ENCODE measurements at regions not wholly inside any gene's neighbourhood (a gene's known extent, or its start where the extent isn't known, plus 50 kb on each side); places are given as distances from the start of the nearest gene placed in this dataset.
"Not testable (repeated sequence)": the region's sequence is repeated elsewhere in the genome, so short reads cannot be mapped to it uniquely, and the experiment has no call there.

DNA sequence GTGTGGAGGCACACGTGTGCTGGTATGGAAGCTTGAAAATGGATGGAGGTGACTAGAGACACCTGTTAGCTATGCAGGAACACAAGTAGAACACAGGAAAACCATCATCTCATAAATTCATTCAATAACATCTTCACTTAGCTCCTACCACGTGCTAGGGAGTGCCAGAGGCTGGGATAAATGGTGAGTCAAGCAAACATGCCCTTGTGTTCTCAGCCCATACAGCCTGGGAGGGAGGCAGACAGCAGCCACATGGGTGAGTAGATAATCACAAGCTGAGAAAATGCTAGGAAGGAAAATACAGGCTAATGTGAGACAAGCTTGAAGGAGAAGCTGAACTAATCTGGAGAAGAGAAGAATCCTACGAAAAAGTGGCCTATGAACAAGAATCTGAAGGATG, 468.0 kb upstream of the ZMIZ1 start:
- Histone ChIP-seq H3K27ac (ENCODE audit: low read depth in 1 of 3, low read length in 2 of 3) (no peak overlapping the region), H3K36me3 (ENCODE audit: control insufficient read depth in 3 of 3, insufficient read depth in 2 of 3, low read depth in 1 of 3, low read length in 3 of 3) (no peaks in the 10 kb centered on the region), H3K4me1 (ENCODE audit: control insufficient read depth in 3 of 3, insufficient read depth in 2 of 3, low read depth in 1 of 3, low read length in 2 of 3) (peaks cover 0 to 3% (median 0%) of the 10 kb centered on the region in 3 donors), H3K4me3 (ENCODE audit: low read depth in 1 of 3, low read length in 3 of 3) (no peak overlapping the region), H3K27me3 (ENCODE audit: control insufficient read depth in 3 of 3, insufficient read depth in 3 of 3, low read length in 3 of 3) (no peaks in the 10 kb centered on the region), H3K9me3 (ENCODE audit: control insufficient read depth in 2 of 2, insufficient read depth in 1 of 2, low read depth in 1 of 2, low read length in 1 of 2) (peaks cover 0 to 3% of the 10 kb centered on the region in 2 donors)
- 74 to 83% (median 77%) methylated on average over 3 of the region's 3 CpGs for WGBS, 3 donors
- FAIRE-seq = no peak
- DNase-seq = peak; percentile 25 to 74

- Histone ChIP-seq H3K9me3 (ENCODE audit: control insufficient read depth in 2 of 2, insufficient read depth in 1 of 2, low read depth in 1 of 2, low read length in 1 of 2) (peaks cover 0 to 3% of the 10 kb centered on the region in 2 donors), H3K27ac (ENCODE audit: low read depth in 1 of 3, low read length in 2 of 3) (no peak overlapping the region), H3K27me3 (ENCODE audit: control insufficient read depth in 3 of 3, insufficient read depth in 3 of 3, low read length in 3 of 3) (no peaks in the 10 kb centered on the region), H3K4me3 (ENCODE audit: low read depth in 1 of 3, low read length in 3 of 3) (no peak overlapping the region), H3K4me1 (ENCODE audit: control insufficient read depth in 3 of 3, insufficient read depth in 2 of 3, low read depth in 1 of 3, low read length in 2 of 3) (peaks cover 0 to 3% (median 0%) of the 10 kb centered on the region in 3 donors), H3K36me3 (ENCODE audit: control insufficient read depth in 3 of 3, insufficient read depth in 2 of 3, low read depth in 1 of 3, low read length in 3 of 3) (no peaks in the 10 kb centered on the region)
- no peak for DNase-seq
- 86 to 88% (median 87%) methylated on average over 12 of the region's 12 CpGs for WGBS, 3 donors
- FAIRE-seq = no peak
Measured at GRCh38 chr10:78602201-78602932, 466.4 kb upstream of the ZMIZ1 start.

DNA sequence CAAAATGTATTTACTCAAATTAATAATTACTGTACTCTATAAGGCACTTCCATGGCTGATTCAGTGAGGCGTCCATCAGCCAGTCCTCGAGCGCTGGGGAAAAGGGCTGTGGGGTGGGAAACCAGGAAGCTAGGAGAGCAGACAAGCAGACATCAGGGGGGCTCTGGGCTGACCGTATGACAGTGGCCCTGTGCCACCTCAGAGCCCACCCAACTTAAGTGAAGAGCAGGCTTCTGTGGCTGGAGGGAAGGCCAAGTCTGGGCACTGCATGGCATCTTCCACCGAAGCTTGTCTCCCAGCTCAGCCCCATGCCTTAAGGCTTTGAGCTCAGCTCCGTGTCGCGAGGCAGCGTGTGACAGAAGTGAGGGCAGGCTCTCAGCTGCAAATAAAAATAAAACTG, 464.5 kb upstream of the ZMIZ1 start:
- Histone ChIP-seq H3K27me3 (ENCODE audit: control insufficient read depth in 3 of 3, insufficient read depth in 3 of 3, low read length in 3 of 3) (no peaks in the 10 kb centered on the region), H3K36me3 (ENCODE audit: control insufficient read depth in 3 of 3, insufficient read depth in 2 of 3, low read depth in 1 of 3, low read length in 3 of 3) (no peaks in the 10 kb centered on the region), H3K4me1 (ENCODE audit: control insufficient read depth in 3 of 3, insufficient read depth in 2 of 3, low read depth in 1 of 3, low read length in 2 of 3) (peaks cover 0 to 3% (median 0%) of the 10 kb centered on the region in 3 donors), H3K9me3 (ENCODE audit: control insufficient read depth in 2 of 2, insufficient read depth in 1 of 2, low read depth in 1 of 2, low read length in 1 of 2) (peaks cover 0 to 3% of the 10 kb centered on the region in 2 donors), H3K4me3 (ENCODE audit: low read depth in 1 of 3, low read length in 3 of 3) (no peak overlapping the region), H3K27ac (ENCODE audit: low read depth in 1 of 3, low read length in 2 of 3) (no peak overlapping the region)
- WGBS, 3 donors = 91 to 94% (median 91%) methylated on average over 9 of the region's 9 CpGs
- DNase-seq (no peak), FAIRE-seq (no peak)

GRCh38 chr10:78604721-78605120, 464.0 kb upstream of the ZMIZ1 start:
- Histone ChIP-seq H3K36me3 (ENCODE audit: control insufficient read depth in 3 of 3, insufficient read depth in 2 of 3, low read depth in 1 of 3, low read length in 3 of 3) (no peaks in the 10 kb centered on the region), H3K4me3 (ENCODE audit: low read depth in 1 of 3, low read length in 3 of 3) (no peak overlapping the region), H3K27ac (ENCODE audit: low read depth in 1 of 3, low read length in 2 of 3) (no peak overlapping the region), H3K9me3 (ENCODE audit: control insufficient read depth in 2 of 2, insufficient read depth in 1 of 2, low read depth in 1 of 2, low read length in 1 of 2) (peaks cover 0 to 3% of the 10 kb centered on the region in 2 donors), H3K4me1 (ENCODE audit: control insufficient read depth in 3 of 3, insufficient read depth in 2 of 3, low read depth in 1 of 3, low read length in 2 of 3) (peaks cover 0 to 3% (median 0%) of the 10 kb centered on the region in 3 donors), H3K27me3 (ENCODE audit: control insufficient read depth in 3 of 3, insufficient read depth in 3 of 3, low read length in 3 of 3) (no peaks in the 10 kb centered on the region)
- 82 to 90% (median 88%) methylated on average over 3 of the region's 3 CpGs for WGBS, 3 donors
- FAIRE-seq (no peak), DNase-seq (no peak)

- DNase-seq (peak in 1 of 2 donors; percentile 52), FAIRE-seq (peak; percentile 90)
- 56 to 72% (median 64%) methylated on average over 4 of the region's 4 CpGs for WGBS, 3 donors
- no peak overlapping the region for H3K27ac ChIP-seq (ENCODE audit: low read depth in 1 of 3, low read length in 2 of 3)
- peaks cover 0 to 3% (median 0%) of the 10 kb centered on the region in 3 donors for H3K4me1 ChIP-seq (ENCODE audit: control insufficient read depth in 3 of 3, insufficient read depth in 2 of 3, low read depth in 1 of 3, low read length in 2 of 3)
- H3K27me3 ChIP-seq (ENCODE audit: control insufficient read depth in 3 of 3, insufficient read depth in 3 of 3, low read length in 3 of 3) = peaks cover 0 to 3% (median 0%) of the 10 kb centered on the region in 3 donors
- H3K4me3 ChIP-seq (ENCODE audit: low read depth in 1 of 3, low read length in 3 of 3) = no peak overlapping the region
- H3K9me3 ChIP-seq (ENCODE audit: control insufficient read depth in 2 of 2, insufficient read depth in 1 of 2, low read depth in 1 of 2, low read length in 1 of 2) = no peaks in the 10 kb centered on the region
- no peaks in the 10 kb centered on the region for H3K36me3 ChIP-seq (ENCODE audit: control insufficient read depth in 3 of 3, insufficient read depth in 2 of 3, low read depth in 1 of 3, low read length in 3 of 3)
Measured at GRCh38 chr10:78605800-78606350, 462.9 kb upstream of the ZMIZ1 start.

GRCh38 chr10:78606766-78607165, 462.0 kb upstream of the ZMIZ1 start:
- WGBS, 3 donors = 89 to 94% (median 90%) methylated on average over 2 of the region's 2 CpGs
- H3K36me3 ChIP-seq (ENCODE audit: control insufficient read depth in 3 of 3, insufficient read depth in 2 of 3, low read depth in 1 of 3, low read length in 3 of 3); H3K27me3 ChIP-seq (ENCODE audit: control insufficient read depth in 3 of 3, insufficient read depth in 3 of 3, low read length in 3 of 3); DNase-seq; H3K9me3 ChIP-seq (ENCODE audit: control insufficient read depth in 2 of 2, insufficient read depth in 1 of 2, low read depth in 1 of 2, low read length in 1 of 2); H3K4me3 ChIP-seq (ENCODE audit: low read depth in 1 of 3, low read length in 3 of 3); FAIRE-seq; H3K27ac ChIP-seq (ENCODE audit: low read depth in 1 of 3, low read length in 2 of 3); H3K4me1 ChIP-seq (ENCODE audit: control insufficient read depth in 3 of 3, insufficient read depth in 2 of 3, low read depth in 1 of 3, low read length in 2 of 3): not testable (repeated sequence)

DNA sequence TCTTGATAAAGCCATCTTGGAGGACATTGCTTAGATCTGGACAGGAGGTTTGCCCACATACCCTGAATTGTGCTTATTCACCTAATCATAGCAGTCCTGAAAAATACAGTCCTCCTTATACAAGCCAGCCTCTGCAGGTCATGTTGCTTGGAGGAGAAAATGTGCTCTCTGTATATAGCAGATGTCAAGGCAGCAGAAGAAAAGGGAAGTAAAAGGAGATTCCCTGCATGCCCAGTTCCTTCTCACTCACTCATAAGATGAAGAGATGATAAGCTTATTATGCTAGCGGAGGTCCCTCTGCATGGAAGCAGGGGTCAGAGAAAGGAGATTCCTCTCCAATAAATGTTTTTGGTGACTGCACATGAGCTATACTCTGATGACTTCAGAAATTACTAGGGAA, 458.8 kb upstream of the ZMIZ1 start:
- FAIRE-seq (no peak), DNase-seq (no peak)
- H3K27me3 ChIP-seq (ENCODE audit: control insufficient read depth in 3 of 3, insufficient read depth in 3 of 3, low read length in 3 of 3) = peaks cover 0 to 3% (median 0%) of the 10 kb centered on the region in 3 donors
- WGBS, 3 donors = 68 to 97% (median 79%) methylated on average over 1 of the region's 1 CpG
- H3K27ac ChIP-seq (ENCODE audit: low read depth in 1 of 3, low read length in 2 of 3) = no peak overlapping the region
- H3K9me3 ChIP-seq (ENCODE audit: control insufficient read depth in 2 of 2, insufficient read depth in 1 of 2, low read depth in 1 of 2, low read length in 1 of 2) = no peaks in the 10 kb centered on the region
- H3K36me3 ChIP-seq (ENCODE audit: control insufficient read depth in 3 of 3, insufficient read depth in 2 of 3, low read depth in 1 of 3, low read length in 3 of 3) = no peaks in the 10 kb centered on the region
- no peak overlapping the region for H3K4me3 ChIP-seq (ENCODE audit: low read depth in 1 of 3, low read length in 3 of 3)
- no peaks in the 10 kb centered on the region for H3K4me1 ChIP-seq (ENCODE audit: control insufficient read depth in 3 of 3, insufficient read depth in 2 of 3, low read depth in 1 of 3, low read length in 2 of 3)

DNA sequence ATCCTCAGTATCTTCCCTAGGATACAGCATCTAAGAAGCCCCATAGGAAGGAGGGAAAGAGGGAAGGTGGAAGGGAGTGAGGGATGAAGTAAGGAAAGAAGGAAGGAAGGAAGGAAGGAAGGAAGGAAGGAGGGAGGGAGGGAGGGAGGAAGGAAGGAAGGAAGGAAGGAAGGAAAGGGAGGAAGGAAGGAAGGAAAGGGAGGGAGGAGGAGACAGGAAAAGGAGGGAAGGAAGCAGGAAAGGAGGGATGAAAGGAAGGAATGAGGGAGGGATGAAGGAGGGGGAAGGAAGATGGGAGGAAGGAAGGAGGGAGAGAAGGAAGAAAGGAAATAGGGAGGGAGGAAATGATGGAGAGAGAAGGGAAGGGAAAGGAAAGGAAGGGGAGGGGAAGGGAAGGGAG, 455.6 kb upstream of the ZMIZ1 start:
- DNase-seq = no peak
- Histone ChIP-seq H3K9me3 (ENCODE audit: control insufficient read depth in 2 of 2, insufficient read depth in 1 of 2, low read depth in 1 of 2, low read length in 1 of 2) (no peaks in the 10 kb centered on the region), H3K4me1 (ENCODE audit: control insufficient read depth in 3 of 3, insufficient read depth in 2 of 3, low read depth in 1 of 3, low read length in 2 of 3) (peaks cover 0 to 11% (median 0%) of the 10 kb centered on the region in 3 donors), H3K36me3 (ENCODE audit: control insufficient read depth in 3 of 3, insufficient read depth in 2 of 3, low read depth in 1 of 3, low read length in 3 of 3) (no peaks in the 10 kb centered on the region), H3K4me3 (ENCODE audit: low read depth in 1 of 3, low read length in 3 of 3) (no peak overlapping the region), H3K27ac (ENCODE audit: low read depth in 1 of 3, low read length in 2 of 3) (no peak overlapping the region), H3K27me3 (ENCODE audit: control insufficient read depth in 3 of 3, insufficient read depth in 3 of 3, low read length in 3 of 3) (peaks cover 0 to 3% (median 0%) of the 10 kb centered on the region in 3 donors)
- FAIRE-seq = no peak
